ENCODE measurements at regions not wholly inside any gene's neighbourhood (a gene's known extent, or its start where the extent isn't known, plus 50 kb on each side); places are given as distances from the start of the nearest gene placed in this dataset.

DNA sequence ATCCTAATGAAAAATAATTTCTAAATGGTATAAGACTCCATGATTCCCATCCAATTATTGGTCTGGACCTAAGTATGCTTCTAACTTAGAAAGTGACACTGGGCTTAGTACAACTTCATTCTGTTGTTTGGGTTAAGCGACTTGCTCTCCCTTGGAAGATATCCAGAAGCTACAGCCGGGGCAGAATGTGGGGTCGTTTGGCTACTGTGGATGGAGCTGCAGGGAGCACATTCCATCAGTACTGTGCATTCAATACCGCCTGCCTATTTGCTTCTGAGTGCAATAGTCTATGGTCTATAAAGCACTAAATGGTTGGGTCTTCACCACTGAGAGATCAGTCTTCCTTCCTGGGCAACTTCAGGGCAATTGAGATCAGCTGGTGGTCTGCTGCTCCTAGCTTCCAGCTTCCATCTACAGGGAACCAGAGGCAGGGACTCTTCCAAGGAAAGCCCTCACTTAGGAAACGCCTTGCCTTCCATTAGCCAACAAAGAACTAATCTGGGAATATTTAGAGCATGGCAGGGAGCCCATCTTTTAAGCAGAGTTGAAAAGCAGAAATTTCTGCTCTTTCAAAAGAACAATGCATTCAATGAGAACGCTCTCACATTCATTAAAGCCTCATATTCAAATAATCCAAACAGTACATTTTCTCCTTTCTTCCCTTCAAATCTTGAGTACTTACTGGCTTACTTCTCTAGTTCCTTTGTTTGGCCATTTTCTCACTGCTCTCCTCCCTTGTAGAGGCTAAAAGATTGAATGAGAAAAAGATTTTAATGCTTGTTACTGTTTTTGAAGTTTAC lies 1049.9 kb upstream of the TENM3 start:
- Histone ChIP-seq H3K18ac (ENCODE audit: low read length) (no peak overlapping the region), H2BK5ac (ENCODE audit: low read length) (no peak overlapping the region), H4K5ac (ENCODE audit: low read length) (no peak overlapping the region), H2AK5ac (ENCODE audit: low read length) (no peak overlapping the region), H3K23ac (ENCODE audit: low read length) (no peak overlapping the region), H3K56ac (ENCODE audit: low read length) (no peak overlapping the region), H3K36me3 (ENCODE audit: control insufficient read depth, insufficient read depth, low read length) (no peaks in the 10 kb centered on the region), H2BK15ac (replicated peaks; ENCODE audit: low read depth) (no peak overlapping the region), H3K27me3 (ENCODE audit: insufficient read depth, low read length, poor library complexity) (no peaks in the 10 kb centered on the region), H3K9ac (ENCODE audit: low read length) (no peak overlapping the region), H3K4me3 (ENCODE audit: low read length) (no peak overlapping the region), H3K4ac (ENCODE audit: low read depth, low read length) (no peak overlapping the region), H3K4me1 (ENCODE audit: control insufficient read depth, low read depth, low read length) (no peaks in the 10 kb centered on the region), H2BK120ac (ENCODE audit: low read depth, low read length) (no peak overlapping the region), H3K79me1 (ENCODE audit: low read length) (no peaks in the 10 kb centered on the region), H3K4me2 (ENCODE audit: low read length) (no peak overlapping the region), H3K27ac (ENCODE audit: low read depth, low read length) (no peak overlapping the region), H3K79me2 (ENCODE audit: control insufficient read depth, insufficient read depth, low read length) (no peaks in the 10 kb centered on the region), H4K8ac (ENCODE audit: low read depth, low read length) (no peak overlapping the region)
- no CpG with 5 or more reads among the region's 6 CpGs for WGBS (ENCODE audit: extremely low coverage, insufficient coverage, low lambda C conversion rate)
- peak; percentile 14 for DNase-seq

DNA sequence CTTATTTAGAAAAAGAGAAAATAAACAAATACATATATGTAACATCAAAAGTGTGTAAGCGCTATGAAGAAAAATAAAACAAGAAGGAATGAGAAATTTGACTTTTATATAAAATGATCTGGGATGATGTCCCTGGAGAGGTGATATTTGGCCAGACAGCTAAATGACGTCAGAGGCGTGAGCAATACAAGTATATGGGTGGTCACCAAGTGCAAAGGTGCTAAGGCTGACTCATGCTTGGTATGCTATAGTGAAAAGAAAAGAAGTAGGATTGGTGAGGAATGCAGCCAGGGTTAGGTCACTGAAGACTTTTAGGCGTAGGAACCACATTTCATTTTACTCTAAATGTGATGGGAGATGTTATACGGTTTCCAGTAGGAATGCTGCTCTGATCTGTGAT lies 1049.1 kb upstream of the TENM3 start:
- no peaks in the 10 kb centered on the region for H3K27me3 ChIP-seq (ENCODE audit: insufficient read depth, low read length, poor library complexity)
- H3K79me2 ChIP-seq (ENCODE audit: control insufficient read depth, insufficient read depth, low read length), result no peaks in the 10 kb centered on the region
- no peak overlapping the region for H3K9ac ChIP-seq (ENCODE audit: low read length)
- no peak overlapping the region for H2BK120ac ChIP-seq (ENCODE audit: low read depth, low read length)
- H2BK15ac ChIP-seq (replicated peaks; ENCODE audit: low read depth), result no peak overlapping the region
- H4K8ac ChIP-seq (ENCODE audit: low read depth, low read length), result no peak overlapping the region
- H3K23ac ChIP-seq (ENCODE audit: low read length), result no peak overlapping the region
- no peak overlapping the region for H3K4ac ChIP-seq (ENCODE audit: low read depth, low read length)
- no peak overlapping the region for H3K18ac ChIP-seq (ENCODE audit: low read length)
- WGBS (ENCODE audit: extremely low coverage, insufficient coverage, low lambda C conversion rate), result no CpG with 5 or more reads among the region's 5 CpGs
- no peaks in the 10 kb centered on the region for H3K4me1 ChIP-seq (ENCODE audit: control insufficient read depth, low read depth, low read length)
- no peak overlapping the region for H3K56ac ChIP-seq (ENCODE audit: low read length)
- H3K79me1 ChIP-seq (ENCODE audit: low read length), result no peaks in the 10 kb centered on the region
- H2BK5ac ChIP-seq (ENCODE audit: low read length), result no peak overlapping the region
- no peak overlapping the region for H2AK5ac ChIP-seq (ENCODE audit: low read length)
- no peaks in the 10 kb centered on the region for H3K36me3 ChIP-seq (ENCODE audit: control insufficient read depth, insufficient read depth, low read length)
- no peak overlapping the region for H3K4me2 ChIP-seq (ENCODE audit: low read length)
- no peak overlapping the region for H4K5ac ChIP-seq (ENCODE audit: low read length)
- H3K27ac ChIP-seq (ENCODE audit: low read depth, low read length), result no peak overlapping the region
- H3K4me3 ChIP-seq (ENCODE audit: low read length), result no peak overlapping the region
- DNase-seq, result peak; percentile 63

DNA sequence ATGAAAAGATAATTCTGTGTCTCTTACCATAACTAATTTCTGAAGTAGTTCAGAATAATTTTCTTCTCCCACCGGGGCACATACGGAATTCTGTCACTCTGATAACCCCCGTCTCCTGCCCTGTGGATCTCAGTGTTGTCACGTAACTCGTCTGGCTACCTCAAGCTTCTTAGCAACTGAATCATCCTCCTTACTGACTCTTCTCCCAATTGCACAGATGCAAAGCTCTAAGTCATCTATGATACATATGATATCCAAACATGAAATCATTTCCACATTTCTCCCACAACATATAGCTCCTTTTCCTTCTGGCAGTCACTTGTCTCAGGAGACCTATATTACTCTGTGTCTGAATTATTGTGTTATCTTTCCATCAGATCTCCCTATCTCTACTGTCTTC lies 1043.1 kb upstream of the TENM3 start:
- Histone ChIP-seq H3K18ac (ENCODE audit: low read length) (no peak overlapping the region), H2AK5ac (ENCODE audit: low read length) (no peak overlapping the region), H4K8ac (ENCODE audit: low read depth, low read length) (no peak overlapping the region), H3K4ac (ENCODE audit: low read depth, low read length) (no peak overlapping the region), H3K23ac (ENCODE audit: low read length) (no peak overlapping the region), H2BK15ac (replicated peaks; ENCODE audit: low read depth) (no peak overlapping the region), H3K79me2 (ENCODE audit: control insufficient read depth, insufficient read depth, low read length) (no peaks in the 10 kb centered on the region), H3K79me1 (ENCODE audit: low read length) (no peaks in the 10 kb centered on the region), H3K27me3 (ENCODE audit: insufficient read depth, low read length, poor library complexity) (no peaks in the 10 kb centered on the region), H2BK120ac (ENCODE audit: low read depth, low read length) (no peak overlapping the region), H3K36me3 (ENCODE audit: control insufficient read depth, insufficient read depth, low read length) (no peaks in the 10 kb centered on the region), H3K4me2 (ENCODE audit: low read length) (no peak overlapping the region), H3K4me1 (ENCODE audit: control insufficient read depth, low read depth, low read length) (no peaks in the 10 kb centered on the region), H3K56ac (ENCODE audit: low read length) (no peak overlapping the region), H3K27ac (ENCODE audit: low read depth, low read length) (no peak overlapping the region), H3K4me3 (ENCODE audit: low read length) (no peak overlapping the region), H4K5ac (ENCODE audit: low read length) (no peak overlapping the region), H3K9ac (ENCODE audit: low read length) (no peak overlapping the region), H2BK5ac (ENCODE audit: low read length) (no peak overlapping the region)
- DNase-seq, result no peak
- no CpG with 5 or more reads among the region's 5 CpGs for WGBS (ENCODE audit: extremely low coverage, insufficient coverage, low lambda C conversion rate)

DNA sequence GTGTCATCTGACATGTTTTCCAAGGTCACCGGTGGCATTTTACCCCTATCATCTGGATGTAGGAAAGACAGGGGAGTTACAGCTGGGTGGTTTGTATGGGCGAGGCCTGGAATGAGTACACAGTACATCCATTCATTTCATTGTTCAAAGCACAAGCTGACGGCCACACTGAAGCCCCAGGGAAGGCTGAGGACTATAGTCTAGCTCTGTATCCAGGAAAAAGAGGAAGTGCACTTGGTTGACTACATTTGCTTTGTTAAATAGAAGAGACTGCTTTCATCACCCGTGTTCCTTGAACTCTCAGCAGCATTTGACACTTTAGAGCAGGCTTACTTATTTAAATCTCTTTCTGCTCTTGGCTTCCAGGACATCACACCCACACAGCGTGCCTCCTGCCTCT lies 1041.0 kb upstream of the TENM3 start:
- Histone ChIP-seq H2BK5ac (ENCODE audit: low read length) (no peak overlapping the region), H4K5ac (ENCODE audit: low read length) (no peak overlapping the region), H2AK5ac (ENCODE audit: low read length) (no peak overlapping the region), H3K79me1 (ENCODE audit: low read length) (no peaks in the 10 kb centered on the region), H3K18ac (ENCODE audit: low read length) (no peak overlapping the region), H3K4ac (ENCODE audit: low read depth, low read length) (no peak overlapping the region), H3K9ac (ENCODE audit: low read length) (no peak overlapping the region), H3K36me3 (ENCODE audit: control insufficient read depth, insufficient read depth, low read length) (no peaks in the 10 kb centered on the region), H3K27ac (ENCODE audit: low read depth, low read length) (no peak overlapping the region), H3K27me3 (ENCODE audit: insufficient read depth, low read length, poor library complexity) (no peaks in the 10 kb centered on the region), H3K79me2 (ENCODE audit: control insufficient read depth, insufficient read depth, low read length) (no peaks in the 10 kb centered on the region), H4K8ac (ENCODE audit: low read depth, low read length) (no peak overlapping the region), H3K4me2 (ENCODE audit: low read length) (no peak overlapping the region), H2BK120ac (ENCODE audit: low read depth, low read length) (no peak overlapping the region), H3K56ac (ENCODE audit: low read length) (no peak overlapping the region), H3K4me1 (ENCODE audit: control insufficient read depth, low read depth, low read length) (no peaks in the 10 kb centered on the region), H3K23ac (ENCODE audit: low read length) (no peak overlapping the region), H2BK15ac (replicated peaks; ENCODE audit: low read depth) (no peak overlapping the region), H3K4me3 (ENCODE audit: low read length) (no peak overlapping the region)
- no CpG with 5 or more reads among the region's 5 CpGs for WGBS (ENCODE audit: extremely low coverage, insufficient coverage, low lambda C conversion rate)
- no peak for DNase-seq

DNA sequence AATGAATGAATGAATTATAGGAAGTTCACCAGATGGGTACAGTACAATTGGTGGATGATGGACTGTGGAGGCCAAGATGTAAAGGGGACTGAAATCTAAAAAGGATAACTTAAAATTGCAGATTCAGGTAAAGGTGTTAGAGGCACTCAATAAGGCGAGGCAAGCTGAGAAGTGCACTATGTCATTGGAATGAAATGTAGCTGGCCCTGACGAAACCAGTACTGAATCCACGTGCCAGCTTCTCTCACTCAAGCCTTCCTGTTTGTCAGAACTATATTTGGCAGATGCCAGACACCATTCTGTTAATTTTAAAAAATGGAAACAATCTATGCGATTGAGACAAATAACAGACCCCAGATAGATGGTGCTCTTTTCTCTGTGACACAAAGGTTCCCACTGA lies 1039.1 kb upstream of the TENM3 start:
- Histone ChIP-seq H3K4me2 (ENCODE audit: low read length) (no peak overlapping the region), H2BK15ac (replicated peaks; ENCODE audit: low read depth) (no peak overlapping the region), H2BK120ac (ENCODE audit: low read depth, low read length) (no peak overlapping the region), H4K8ac (ENCODE audit: low read depth, low read length) (no peak overlapping the region), H3K18ac (ENCODE audit: low read length) (no peak overlapping the region), H3K4me3 (ENCODE audit: low read length) (no peak overlapping the region), H3K27ac (ENCODE audit: low read depth, low read length) (no peak overlapping the region), H3K79me2 (ENCODE audit: control insufficient read depth, insufficient read depth, low read length) (no peaks in the 10 kb centered on the region), H3K23ac (ENCODE audit: low read length) (no peak overlapping the region), H2AK5ac (ENCODE audit: low read length) (no peak overlapping the region), H3K27me3 (ENCODE audit: insufficient read depth, low read length, poor library complexity) (no peaks in the 10 kb centered on the region), H3K79me1 (ENCODE audit: low read length) (no peaks in the 10 kb centered on the region), H2BK5ac (ENCODE audit: low read length) (no peak overlapping the region), H4K5ac (ENCODE audit: low read length) (no peak overlapping the region), H3K36me3 (ENCODE audit: control insufficient read depth, insufficient read depth, low read length) (no peaks in the 10 kb centered on the region), H3K9ac (ENCODE audit: low read length) (no peak overlapping the region), H3K56ac (ENCODE audit: low read length) (no peak overlapping the region), H3K4me1 (ENCODE audit: control insufficient read depth, low read depth, low read length) (no peaks in the 10 kb centered on the region), H3K4ac (ENCODE audit: low read depth, low read length) (no peak overlapping the region)
- DNase-seq, result peak; percentile 37
- WGBS (ENCODE audit: extremely low coverage, insufficient coverage, low lambda C conversion rate), result no CpG with 5 or more reads among the region's 4 CpGs

DNA sequence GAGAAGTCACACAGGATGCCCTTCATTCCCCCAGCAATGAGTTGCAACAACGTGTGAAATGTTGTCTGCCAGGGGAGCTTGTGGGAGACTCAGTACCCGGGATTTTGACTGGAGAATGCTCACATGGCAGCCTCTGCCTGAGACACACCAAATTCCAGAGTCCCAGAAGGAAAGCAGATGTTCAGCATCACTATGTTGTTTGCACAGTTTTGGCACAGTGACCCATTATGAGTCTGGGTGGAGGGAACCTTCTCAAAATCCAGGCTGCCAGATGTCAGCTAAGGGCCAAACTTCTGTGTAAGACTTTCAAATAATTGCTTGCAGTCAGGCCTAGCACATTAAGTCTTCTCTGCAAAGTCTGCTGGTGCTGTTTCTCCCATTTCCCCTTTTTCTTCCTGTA lies 1029.7 kb upstream of the TENM3 start:
- Histone ChIP-seq H3K27me3 (ENCODE audit: insufficient read depth, low read length, poor library complexity) (no peaks in the 10 kb centered on the region), H3K4me2 (ENCODE audit: low read length) (no peak overlapping the region), H3K79me1 (ENCODE audit: low read length) (no peaks in the 10 kb centered on the region), H4K5ac (ENCODE audit: low read length) (no peak overlapping the region), H3K4me3 (ENCODE audit: low read length) (no peak overlapping the region), H4K8ac (ENCODE audit: low read depth, low read length) (no peak overlapping the region), H3K4me1 (ENCODE audit: control insufficient read depth, low read depth, low read length) (no peaks in the 10 kb centered on the region), H3K56ac (ENCODE audit: low read length) (no peak overlapping the region), H3K36me3 (ENCODE audit: control insufficient read depth, insufficient read depth, low read length) (no peaks in the 10 kb centered on the region), H3K79me2 (ENCODE audit: control insufficient read depth, insufficient read depth, low read length) (no peaks in the 10 kb centered on the region), H2BK120ac (ENCODE audit: low read depth, low read length) (no peak overlapping the region), H3K18ac (ENCODE audit: low read length) (peak overlapping the region; percentile 34), H2BK15ac (replicated peaks; ENCODE audit: low read depth) (no peak overlapping the region), H3K27ac (ENCODE audit: low read depth, low read length) (no peak overlapping the region), H3K23ac (ENCODE audit: low read length) (no peak overlapping the region), H2AK5ac (ENCODE audit: low read length) (no peak overlapping the region), H3K9ac (ENCODE audit: low read length) (no peak overlapping the region), H2BK5ac (ENCODE audit: low read length) (no peak overlapping the region), H3K4ac (ENCODE audit: low read depth, low read length) (no peak overlapping the region)
- WGBS (ENCODE audit: extremely low coverage, insufficient coverage, low lambda C conversion rate), result no CpG with 5 or more reads among the region's 2 CpGs
- DNase-seq, result no peak

All from mesendoderm (in vitro differentiated cells).